ENCODE measurements at regions not wholly inside any gene's neighbourhood (a gene's known extent, or its start where the extent isn't known, plus 50 kb on each side); places are given as distances from the start of the nearest gene placed in this dataset.
"Not testable (repeated sequence)": the region's sequence is repeated elsewhere in the genome, so short reads cannot be mapped to it uniquely, and the experiment has no call there.

DNA sequence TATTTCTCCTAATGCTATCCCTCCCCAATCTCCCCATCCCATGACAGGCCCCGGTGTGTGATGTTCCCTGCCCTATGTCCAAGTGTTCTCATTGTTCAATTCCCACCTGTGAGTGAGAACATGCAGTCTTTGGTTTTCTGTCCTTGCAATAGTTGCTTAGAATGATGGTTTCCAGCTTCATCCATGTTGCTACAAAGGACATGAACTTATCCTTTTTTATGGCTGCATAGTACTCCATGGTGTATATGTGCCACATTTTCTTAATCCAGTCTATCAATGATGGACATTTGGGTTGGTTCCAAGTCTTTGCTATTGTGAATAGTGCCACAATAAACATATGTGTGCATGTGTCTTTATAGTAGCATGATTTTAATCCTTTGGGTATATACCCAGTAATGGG, 51.3 kb upstream of the RIOK2 start:
- not testable (repeated sequence) for H3K27ac ChIP-seq

DNA sequence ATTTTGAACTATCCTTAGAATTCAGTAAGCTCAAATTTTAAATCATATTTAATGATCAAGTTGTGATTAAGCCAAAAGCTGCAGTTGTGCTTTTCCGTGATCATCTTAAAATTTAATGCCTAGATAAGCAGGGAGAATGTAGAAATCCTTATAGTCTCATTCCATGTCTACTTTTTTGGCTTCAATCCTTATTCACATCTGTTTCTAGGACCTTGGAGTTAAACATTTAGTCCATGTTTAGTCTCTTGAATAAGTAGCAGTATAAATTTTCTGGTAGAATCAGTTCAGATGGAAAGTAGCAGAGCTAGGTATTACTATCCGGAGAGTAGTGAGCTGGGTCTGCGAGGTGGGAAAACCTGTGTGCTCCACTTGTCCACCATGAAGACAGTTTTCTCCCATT, 59.3 kb upstream of the RIOK2 start:
- TF ChIP-seq, protein P1, sequence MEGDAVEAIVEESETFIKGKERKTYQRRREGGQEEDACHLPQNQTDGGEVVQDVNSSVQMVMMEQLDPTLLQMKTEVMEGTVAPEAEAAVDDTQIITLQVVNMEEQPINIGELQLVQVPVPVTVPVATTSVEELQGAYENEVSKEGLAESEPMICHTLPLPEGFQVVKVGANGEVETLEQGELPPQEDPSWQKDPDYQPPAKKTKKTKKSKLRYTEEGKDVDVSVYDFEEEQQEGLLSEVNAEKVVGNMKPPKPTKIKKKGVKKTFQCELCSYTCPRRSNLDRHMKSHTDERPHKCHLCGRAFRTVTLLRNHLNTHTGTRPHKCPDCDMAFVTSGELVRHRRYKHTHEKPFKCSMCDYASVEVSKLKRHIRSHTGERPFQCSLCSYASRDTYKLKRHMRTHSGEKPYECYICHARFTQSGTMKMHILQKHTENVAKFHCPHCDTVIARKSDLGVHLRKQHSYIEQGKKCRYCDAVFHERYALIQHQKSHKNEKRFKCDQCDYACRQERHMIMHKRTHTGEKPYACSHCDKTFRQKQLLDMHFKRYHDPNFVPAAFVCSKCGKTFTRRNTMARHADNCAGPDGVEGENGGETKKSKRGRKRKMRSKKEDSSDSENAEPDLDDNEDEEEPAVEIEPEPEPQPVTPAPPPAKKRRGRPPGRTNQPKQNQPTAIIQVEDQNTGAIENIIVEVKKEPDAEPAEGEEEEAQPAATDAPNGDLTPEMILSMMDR (conservative IDR thresholded peaks at IDR 0.05) = no peak
- no peak for TF ChIP-seq ZFX (IDR thresholded peaks at IDR 0.05)
- H3K27ac ChIP-seq = no peak overlapping the region

DNA sequence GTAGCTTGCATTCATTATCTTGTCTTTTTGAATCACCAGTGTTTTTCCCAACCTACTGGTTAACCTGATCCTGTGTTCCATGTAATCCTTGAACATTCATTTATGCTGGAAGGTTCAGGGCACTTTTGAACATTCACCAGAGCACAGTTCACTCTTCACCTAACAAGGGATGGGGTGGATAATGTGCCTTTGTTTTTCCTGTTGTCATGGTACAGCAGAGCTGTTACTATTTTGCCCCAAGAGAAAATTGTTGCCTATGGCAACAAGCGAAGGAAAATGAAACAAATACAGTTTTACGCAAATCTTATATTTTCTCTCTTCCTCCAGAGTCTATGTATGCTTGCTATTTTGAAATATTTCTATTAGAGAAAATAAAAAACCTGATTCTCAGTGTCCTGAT, 60.3 kb upstream of the RIOK2 start:
- H3K27ac ChIP-seq = no peak overlapping the region
- no peak for TF ChIP-seq ZFX (IDR thresholded peaks at IDR 0.05)
- TF ChIP-seq, protein P1 (conservative IDR thresholded peaks at IDR 0.05) = no peak

DNA sequence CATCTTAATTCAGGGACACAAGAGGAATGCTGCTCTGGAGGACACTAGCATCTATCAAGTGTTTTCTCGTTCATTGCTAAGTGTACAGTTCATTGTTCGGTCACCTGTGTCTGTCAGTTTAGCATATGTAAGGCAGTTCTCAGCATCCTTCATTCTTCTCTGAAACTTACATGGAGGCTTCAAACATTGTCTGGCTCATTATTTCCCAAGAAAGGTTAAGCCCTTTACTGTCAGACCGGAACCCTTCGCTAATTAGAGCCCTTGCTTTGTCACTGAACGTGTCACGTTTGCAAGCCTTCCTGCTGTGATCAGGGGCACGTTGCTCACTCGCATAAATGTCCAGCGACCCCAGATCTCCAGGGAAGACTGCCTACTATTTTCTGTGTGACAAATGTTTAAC, 62.3 kb upstream of the RIOK2 start:
- no peak overlapping the region for H3K27ac ChIP-seq
- TF ChIP-seq, protein P1 (conservative IDR thresholded peaks at IDR 0.05) = no peak
- no peak for TF ChIP-seq ZFX (IDR thresholded peaks at IDR 0.05)

DNA sequence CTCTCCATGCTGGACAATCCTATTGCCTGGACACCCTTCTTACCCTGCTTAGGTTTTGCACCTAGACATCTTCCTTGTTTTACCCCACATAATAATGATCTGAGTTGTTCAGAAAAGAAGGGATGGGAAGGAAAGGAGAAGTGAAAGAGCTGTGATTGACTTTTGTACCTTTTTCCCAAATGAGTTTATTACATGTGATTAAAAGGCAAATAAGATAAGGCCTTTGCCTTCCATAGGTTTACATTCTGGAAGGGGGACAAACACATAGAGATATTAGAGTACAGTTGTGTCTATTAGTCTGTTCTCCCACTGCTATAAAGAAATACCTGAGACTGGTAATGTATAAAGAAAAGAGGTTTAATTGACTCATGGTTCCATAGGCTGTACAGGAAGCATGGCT, 67.1 kb upstream of the RIOK2 start:
- TF ChIP-seq, protein P1 (conservative IDR thresholded peaks at IDR 0.05) = no peak
- no peak for TF ChIP-seq ZFX (IDR thresholded peaks at IDR 0.05)
- no peak overlapping the region for H3K27ac ChIP-seq

DNA sequence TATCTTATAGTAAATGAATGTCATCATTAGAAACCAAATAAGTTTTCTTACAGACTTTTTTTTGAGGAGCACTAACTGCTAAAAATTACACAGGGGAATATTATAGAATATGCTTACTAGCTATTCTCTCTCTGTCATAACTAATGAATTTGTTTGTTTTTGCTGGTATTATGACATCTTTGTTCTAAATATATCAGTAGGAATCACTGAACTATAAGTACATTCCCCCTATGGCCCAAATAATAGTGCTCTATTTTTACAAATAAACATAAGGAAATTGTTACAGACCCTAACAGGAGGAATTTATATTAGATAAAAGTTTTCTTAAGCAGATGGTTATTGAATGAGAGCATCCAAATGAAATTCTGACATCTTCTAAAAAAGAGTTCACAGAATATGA, 83.0 kb upstream of the RIOK2 start:
- TF ChIP-seq ZFX (IDR thresholded peaks at IDR 0.05) = no peak
- TF ChIP-seq, protein P1 (conservative IDR thresholded peaks at IDR 0.05) = no peak
- H3K27ac ChIP-seq = no peak overlapping the region

DNA sequence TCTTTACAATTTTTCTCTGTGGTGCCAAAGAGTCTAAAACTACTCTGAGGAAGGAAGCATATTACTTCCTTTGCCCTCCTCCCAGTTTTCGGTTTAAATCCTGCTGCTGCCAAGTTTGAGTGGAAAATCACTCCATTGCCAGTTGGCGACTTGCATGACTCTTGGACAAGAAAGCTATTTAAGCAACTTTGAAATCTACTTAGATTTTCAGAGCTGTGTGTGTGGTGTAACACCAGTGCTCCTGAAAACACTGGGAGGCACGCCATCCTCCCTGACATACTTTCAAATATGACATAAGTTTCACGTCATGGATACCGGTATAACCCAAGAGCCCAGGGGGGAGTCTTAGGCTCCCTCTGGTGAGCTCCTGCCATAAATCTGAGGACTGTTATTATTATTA, 83.5 kb upstream of the RIOK2 start:
- TF ChIP-seq ZFX (IDR thresholded peaks at IDR 0.05) = no peak
- TF ChIP-seq, protein P1 (conservative IDR thresholded peaks at IDR 0.05) = no peak
- no peak overlapping the region for H3K27ac ChIP-seq

DNA sequence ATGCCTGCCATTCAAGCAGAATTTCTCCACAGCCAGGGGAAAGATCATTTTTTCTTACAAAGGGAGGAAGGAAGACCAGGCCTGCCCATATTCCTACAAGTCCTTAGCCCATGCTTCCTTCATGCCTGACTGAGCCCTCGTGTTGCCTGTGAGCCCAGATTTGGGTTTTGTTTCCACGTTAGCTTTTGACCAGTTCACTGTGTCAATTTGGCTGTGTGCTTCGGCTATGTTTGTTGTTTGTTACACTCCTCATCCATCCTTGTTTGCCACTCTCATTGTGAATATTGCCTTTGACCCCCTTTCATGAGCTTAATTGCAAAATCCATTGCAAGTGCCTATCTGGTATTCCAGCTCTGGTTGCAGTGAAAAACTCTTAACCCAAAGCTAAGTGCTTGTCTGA, 84.7 kb upstream of the RIOK2 start:
- H3K27ac ChIP-seq = no peak overlapping the region
- TF ChIP-seq ZFX (IDR thresholded peaks at IDR 0.05) = no peak
- TF ChIP-seq, protein P1 (conservative IDR thresholded peaks at IDR 0.05) = no peak

All from C4-2B (cell line).